Ascending aorta (tissue), 2 donors: ENCODE measurements at regions not wholly inside any gene's neighbourhood (a gene's known extent, or its start where the extent isn't known, plus 50 kb on each side); places are given as distances from the start of the nearest gene placed in this dataset.

Source experiments
- DNase-seq, 2 donors: peaks; one replicate each; pipeline ENCODE4 v3.0.0-alpha.2; 2019; ENCODE audit warnings: low spot score in 2 of 2
- H3K27ac ChIP-seq, 2 donors: fragments of 200-600 bp; sonication (generic); one replicate each; pipeline ENCODE4 v1.5.1; 2016 to 2017; ENCODE audit warnings: mild to moderate bottlenecking in 1 of 2
- H3K27me3 ChIP-seq: fragments of 200-600 bp; sonication (generic); one replicate; pipeline ENCODE4 v1.5.1; 2017
- H3K36me3 ChIP-seq, 2 donors: fragments of 200-600 bp; sonication (generic); one replicate each; pipeline ENCODE4 v1.5.1; 2016
- H3K4me1 ChIP-seq, 2 donors: fragments of 200-600 bp; sonication (generic); one replicate each; pipeline ENCODE4 v1.5.1; 2016 to 2017; ENCODE audit warnings: mild to moderate bottlenecking in 1 of 2
- H3K4me3 ChIP-seq, 2 donors: fragments of 200-600 bp; sonication (generic); one replicate each; pipeline ENCODE4 v1.5.1; 2016 to 2017; ENCODE audit warnings: mild to moderate bottlenecking in 1 of 2
- H3K9me3 ChIP-seq, 2 donors: fragments of 200-600 bp; sonication (generic); one replicate each; pipeline ENCODE4 v1.5.1; 2016
- intact Hi-C: fragments of 100-400 bp; cut with DNase I; formaldehyde crosslinking; loops from one replicate; pipeline ENCODE4 v1.15.1; 2023
- TF ChIP-seq, protein P1 (sequence below), 3 experiments: fragments of 200-600 bp in 2 of 3; fragments of 450-650 bp in 1 of 3; sonication (generic) in 2 of 3; IDR thresholded peaks; one replicate each; pipeline ENCODE4 v1.5.1; 2016 to 2019; ENCODE audit warnings: antibody characterized with exemption in 3 of 3, mild to moderate bottlenecking in 1 of 3, moderate library complexity in 1 of 3

GRCh38 chr3:124451630-124452317, 278.5 kb upstream of the UMPS start:
- Histone ChIP-seq H3K4me1 (no peaks in the 10 kb centered on the region), H3K4me3 (no peak overlapping the region), H3K27ac (no peak overlapping the region), H3K9me3 (no peaks in the 10 kb centered on the region), H3K27me3 (no peaks in the 10 kb centered on the region), H3K36me3 (peaks cover 42 to 74% of the 10 kb centered on the region in 2 donors)
- DNase-seq: no peak
- TF ChIP-seq, protein P1, sequence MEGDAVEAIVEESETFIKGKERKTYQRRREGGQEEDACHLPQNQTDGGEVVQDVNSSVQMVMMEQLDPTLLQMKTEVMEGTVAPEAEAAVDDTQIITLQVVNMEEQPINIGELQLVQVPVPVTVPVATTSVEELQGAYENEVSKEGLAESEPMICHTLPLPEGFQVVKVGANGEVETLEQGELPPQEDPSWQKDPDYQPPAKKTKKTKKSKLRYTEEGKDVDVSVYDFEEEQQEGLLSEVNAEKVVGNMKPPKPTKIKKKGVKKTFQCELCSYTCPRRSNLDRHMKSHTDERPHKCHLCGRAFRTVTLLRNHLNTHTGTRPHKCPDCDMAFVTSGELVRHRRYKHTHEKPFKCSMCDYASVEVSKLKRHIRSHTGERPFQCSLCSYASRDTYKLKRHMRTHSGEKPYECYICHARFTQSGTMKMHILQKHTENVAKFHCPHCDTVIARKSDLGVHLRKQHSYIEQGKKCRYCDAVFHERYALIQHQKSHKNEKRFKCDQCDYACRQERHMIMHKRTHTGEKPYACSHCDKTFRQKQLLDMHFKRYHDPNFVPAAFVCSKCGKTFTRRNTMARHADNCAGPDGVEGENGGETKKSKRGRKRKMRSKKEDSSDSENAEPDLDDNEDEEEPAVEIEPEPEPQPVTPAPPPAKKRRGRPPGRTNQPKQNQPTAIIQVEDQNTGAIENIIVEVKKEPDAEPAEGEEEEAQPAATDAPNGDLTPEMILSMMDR (IDR thresholded peaks at IDR 0.05): no peak
- intact Hi-C loops: no loop called here

DNA sequence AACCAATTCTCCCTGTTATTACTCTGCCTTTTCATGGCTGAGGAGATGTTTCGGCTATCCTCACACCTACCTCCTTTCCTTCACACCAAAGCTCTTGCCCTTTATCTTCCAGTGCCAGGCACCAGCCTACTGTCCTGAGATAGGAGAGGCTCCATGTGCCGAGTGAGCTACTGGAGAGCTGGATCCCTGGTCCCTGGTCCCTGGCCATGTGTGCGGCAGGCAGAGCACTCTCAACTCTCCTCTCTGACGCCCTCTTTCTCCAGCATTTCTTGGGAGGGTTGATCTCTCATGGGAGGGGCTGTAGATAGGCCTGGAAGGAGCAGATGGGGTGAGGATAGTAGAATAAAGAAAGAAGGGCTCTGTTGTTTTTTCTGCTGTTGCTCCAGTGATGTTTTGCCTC, 277.1 kb upstream of the UMPS start:
- TF ChIP-seq, protein P1 (IDR thresholded peaks at IDR 0.05): no peak
- H3K9me3 ChIP-seq: no peaks in the 10 kb centered on the region
- no peak for DNase-seq
- peaks cover 44 to 71% of the 10 kb centered on the region in 2 donors for H3K36me3 ChIP-seq
- H3K27me3 ChIP-seq: no peaks in the 10 kb centered on the region
- H3K4me3 ChIP-seq: no peak overlapping the region
- no peak overlapping the region for H3K27ac ChIP-seq
- intact Hi-C loops: no loop called here
- H3K4me1 ChIP-seq: no peaks in the 10 kb centered on the region

DNA sequence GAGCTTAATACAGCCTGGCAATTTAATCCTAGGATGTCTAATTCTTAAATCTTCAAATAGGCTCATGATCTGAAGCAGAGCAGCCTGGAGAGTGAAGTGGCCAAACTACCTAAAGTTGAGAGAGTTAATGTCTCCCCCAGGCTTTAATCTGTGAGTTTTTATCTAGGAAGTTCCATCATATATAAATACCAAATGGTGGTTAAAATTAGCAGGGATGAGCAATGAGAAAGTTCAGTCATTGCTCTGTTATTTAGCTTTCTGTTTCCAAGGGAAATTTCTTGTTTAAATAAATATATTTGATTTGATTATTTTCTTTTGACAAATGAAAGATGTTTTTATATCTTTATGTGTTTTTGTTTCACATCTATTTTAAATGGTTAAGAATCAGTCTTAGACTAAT, 274.4 kb upstream of the UMPS start:
- TF ChIP-seq, protein P1 (IDR thresholded peaks at IDR 0.05): no peak
- intact Hi-C loops: loop anchor here (5.0 kb wide), 1 partner anchor 84 kb away; no protein-coding TSS in a partner anchor
- DNase-seq: no peak
- H3K36me3 ChIP-seq: peaks cover 31 to 61% of the 10 kb centered on the region in 2 donors
- no peaks in the 10 kb centered on the region for H3K4me1 ChIP-seq
- H3K27me3 ChIP-seq: no peaks in the 10 kb centered on the region
- H3K4me3 ChIP-seq: no peak overlapping the region
- H3K9me3 ChIP-seq: no peaks in the 10 kb centered on the region
- H3K27ac ChIP-seq: no peak overlapping the region

DNA sequence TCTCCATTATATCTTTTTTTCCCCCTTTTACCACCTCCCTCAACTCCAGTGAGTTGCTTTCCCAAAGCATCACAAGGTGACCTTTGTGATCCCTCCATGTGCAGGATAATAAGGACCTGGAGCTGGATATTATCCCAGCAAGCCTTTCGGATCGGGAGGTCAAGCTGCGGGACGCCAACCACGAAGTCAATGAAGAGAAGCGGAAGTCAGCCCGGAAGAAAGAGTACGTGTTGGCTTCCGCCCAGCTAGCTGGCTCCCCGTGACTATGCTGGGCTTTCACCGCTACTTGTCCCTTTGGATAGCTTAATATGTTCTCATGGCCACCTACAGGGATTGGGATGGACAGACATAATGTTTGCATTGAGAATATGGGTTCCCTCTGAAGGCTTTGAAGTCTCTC, 273.7 kb upstream of the UMPS start:
- TF ChIP-seq, protein P1 (IDR thresholded peaks at IDR 0.05): no peak
- Histone ChIP-seq H3K9me3 (no peaks in the 10 kb centered on the region), H3K27me3 (no peaks in the 10 kb centered on the region), H3K4me1 (no peaks in the 10 kb centered on the region), H3K36me3 (peaks cover 28 to 57% of the 10 kb centered on the region in 2 donors), H3K27ac (no peak overlapping the region), H3K4me3 (no peak overlapping the region)
- intact Hi-C loops: loop anchor here (5.0 kb wide), 1 partner anchor 84 kb away; no protein-coding TSS in a partner anchor
- DNase-seq: no peak

DNA sequence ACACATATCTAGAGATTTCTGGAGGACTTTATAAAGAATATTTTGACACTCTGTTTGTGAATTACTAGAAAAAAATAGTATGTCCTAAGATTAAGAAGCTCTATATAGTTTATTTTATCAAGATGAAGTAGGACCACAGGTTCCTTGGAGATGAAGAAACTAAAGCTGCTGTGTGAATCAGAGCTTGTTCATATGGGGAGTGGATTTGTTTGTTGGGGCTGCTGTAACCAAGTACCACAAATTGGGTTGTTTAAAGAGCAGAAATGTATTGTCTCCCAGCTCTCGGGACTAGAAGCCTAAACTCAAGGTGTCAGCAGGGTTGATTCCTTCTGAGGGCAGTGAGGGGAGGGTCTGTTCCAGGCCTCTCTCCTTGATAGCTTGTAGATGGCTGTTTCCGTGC, 270.6 kb upstream of the UMPS start:
- no peaks in the 10 kb centered on the region for H3K9me3 ChIP-seq
- TF ChIP-seq, protein P1 (IDR thresholded peaks at IDR 0.05): no peak
- peaks cover 41 to 62% of the 10 kb centered on the region in 2 donors for H3K36me3 ChIP-seq
- H3K4me3 ChIP-seq: no peak overlapping the region
- no peak overlapping the region for H3K27ac ChIP-seq
- intact Hi-C loops: loop anchor here (5.0 kb wide), 1 partner anchor 87 kb away; no protein-coding TSS in a partner anchor
- no peaks in the 10 kb centered on the region for H3K27me3 ChIP-seq
- no peak for DNase-seq
- H3K4me1 ChIP-seq: no peaks in the 10 kb centered on the region
